ENCODE measurements at regions not wholly inside any gene's neighbourhood (a gene's known extent, or its start where the extent isn't known, plus 50 kb on each side); places are given as distances from the start of the nearest gene placed in this dataset.

GRCh38 chr5:67413721-67414120, 217.1 kb upstream of the CD180 start:
- H3K27ac Mint-ChIP-seq: no peak overlapping the region
- peaks cover 8% of the 10 kb centered on the region for H3K4me1 Mint-ChIP-seq
- no peak overlapping the region for H3K4me3 Mint-ChIP-seq

DNA sequence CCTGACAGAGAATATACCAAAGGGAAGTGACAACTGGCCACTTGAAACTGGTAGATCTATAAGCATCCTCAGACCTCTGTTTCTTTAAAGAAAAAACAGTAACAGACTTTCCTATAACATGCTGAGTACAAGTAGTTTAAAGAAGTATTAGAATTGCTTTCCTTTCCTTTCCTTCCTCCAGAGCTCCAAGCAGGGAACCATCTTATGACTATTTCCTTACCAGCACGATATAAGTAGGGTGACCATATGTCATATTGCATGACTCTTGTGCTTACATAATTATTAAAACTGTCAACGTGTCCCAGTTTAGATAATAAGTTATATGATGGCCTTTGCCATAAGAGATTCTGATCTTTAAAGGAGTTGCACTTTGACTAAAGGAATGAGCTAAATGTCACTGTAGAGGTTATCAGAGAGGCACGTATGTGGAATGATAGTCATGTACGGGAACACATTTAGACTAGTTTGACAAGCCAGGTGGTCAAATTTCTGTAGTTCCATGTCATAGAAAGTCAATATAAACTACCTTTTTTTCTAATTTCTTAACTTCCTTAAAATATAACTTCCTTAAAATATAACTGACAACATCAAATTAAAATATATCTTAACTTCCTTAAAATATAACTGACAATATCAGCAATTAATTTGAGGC, 212.7 kb upstream of the CD180 start:
- Mint-ChIP-seq H3K27me3 (peaks cover 6% of the 10 kb centered on the region), H3K27ac (no peak overlapping the region), H3K9me3 (no peaks in the 10 kb centered on the region), H3K36me3 (ENCODE audit: low read depth) (no peaks in the 10 kb centered on the region), H3K4me3 (no peak overlapping the region), H3K4me1 (no peaks in the 10 kb centered on the region)
- no peak for ATAC-seq (replicated peaks)

More at GRCh38 chr5:67413721-67414120, 217.1 kb upstream of the CD180 start:
- Mint-ChIP-seq H3K27me3 (peaks cover 3% of the 10 kb centered on the region), H3K9me3 (no peaks in the 10 kb centered on the region), H3K36me3 (ENCODE audit: low read depth) (no peaks in the 10 kb centered on the region)
- ATAC-seq (replicated peaks): no peak

DNA sequence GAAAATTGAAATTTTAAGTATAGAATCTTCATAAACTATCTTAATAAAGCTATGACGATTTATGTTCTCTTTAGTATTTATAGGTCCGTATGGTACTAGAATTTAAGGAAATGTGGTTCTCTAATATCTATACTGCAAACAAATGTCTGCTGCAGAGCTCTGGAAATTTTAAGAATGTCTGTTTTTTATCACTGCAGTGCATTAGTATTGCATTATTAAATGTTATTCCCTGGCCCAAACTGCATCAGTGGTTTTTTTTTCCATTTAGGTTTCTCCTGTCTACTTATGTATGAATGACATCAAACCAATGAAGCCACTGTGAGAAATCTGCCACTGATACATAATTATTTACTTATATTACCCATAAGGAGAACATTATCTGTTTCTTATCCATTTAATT, 211.4 kb upstream of the CD180 start:
- Mint-ChIP-seq H3K4me1 (no peaks in the 10 kb centered on the region), H3K9me3 (no peaks in the 10 kb centered on the region), H3K36me3 (ENCODE audit: low read depth) (no peaks in the 10 kb centered on the region), H3K27me3 (peaks cover 6% of the 10 kb centered on the region), H3K27ac (no peak overlapping the region), H3K4me3 (no peak overlapping the region)
- no peak for ATAC-seq (replicated peaks)

DNA sequence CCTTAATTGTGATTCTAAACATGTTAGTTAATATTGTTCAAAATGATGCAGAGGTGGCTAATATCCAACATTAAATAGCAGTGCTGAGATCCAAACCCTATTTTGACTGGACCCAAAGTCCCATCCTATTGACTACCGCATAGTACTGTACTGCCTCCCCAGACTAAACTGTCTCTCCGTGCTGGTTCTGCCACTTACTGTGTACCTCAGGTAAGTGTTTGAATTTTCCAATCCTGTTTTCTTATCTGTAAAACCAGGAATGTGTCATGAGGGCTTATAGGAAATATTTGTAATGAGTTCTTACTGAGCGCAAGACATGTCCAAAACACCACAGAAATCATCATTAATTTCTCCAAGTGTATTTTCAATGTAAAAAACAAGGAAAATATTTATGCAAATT, 209.2 kb upstream of the CD180 start:
- H3K4me3 Mint-ChIP-seq: no peak overlapping the region
- H3K4me1 Mint-ChIP-seq: no peaks in the 10 kb centered on the region
- no peaks in the 10 kb centered on the region for H3K36me3 Mint-ChIP-seq (ENCODE audit: low read depth)
- peaks cover 6% of the 10 kb centered on the region for H3K27me3 Mint-ChIP-seq
- H3K9me3 Mint-ChIP-seq: no peaks in the 10 kb centered on the region
- H3K27ac Mint-ChIP-seq: no peak overlapping the region
- ATAC-seq (replicated peaks): no peak

DNA sequence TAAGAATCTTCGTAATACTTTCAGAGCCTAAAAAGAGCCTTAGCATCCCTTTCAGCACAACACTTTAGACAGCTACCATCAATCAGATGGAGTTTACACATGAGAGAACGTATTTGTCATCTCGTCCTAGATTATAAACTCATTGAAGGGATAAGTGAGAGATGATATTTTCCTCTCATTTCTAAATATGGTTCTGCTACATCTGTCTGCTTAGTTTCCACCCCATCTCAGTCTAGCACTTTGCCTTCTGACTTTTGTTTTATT, 208.4 kb upstream of the CD180 start:
- Mint-ChIP-seq H3K27me3 (peaks cover 10% of the 10 kb centered on the region), H3K9me3 (no peaks in the 10 kb centered on the region), H3K27ac (no peak overlapping the region), H3K4me3 (no peak overlapping the region), H3K36me3 (ENCODE audit: low read depth) (no peaks in the 10 kb centered on the region), H3K4me1 (no peaks in the 10 kb centered on the region)
- no peak for ATAC-seq (replicated peaks)

- H3K4me3 Mint-ChIP-seq: no peak overlapping the region
- H3K36me3 Mint-ChIP-seq (ENCODE audit: low read depth): no peaks in the 10 kb centered on the region
- no peaks in the 10 kb centered on the region for H3K9me3 Mint-ChIP-seq
- ATAC-seq (replicated peaks): no peak
- H3K27me3 Mint-ChIP-seq: peaks cover 10% of the 10 kb centered on the region
- no peak overlapping the region for H3K27ac Mint-ChIP-seq
- no peaks in the 10 kb centered on the region for H3K4me1 Mint-ChIP-seq
Observed at GRCh38 chr5:67404256-67405100, 207.9 kb upstream of the CD180 start.

GRCh38 chr5:67402526-67402925, 205.9 kb upstream of the CD180 start:
- Mint-ChIP-seq H3K27me3 (peaks cover 4% of the 10 kb centered on the region), H3K4me3 (no peak overlapping the region), H3K27ac (no peak overlapping the region), H3K36me3 (ENCODE audit: low read depth) (no peaks in the 10 kb centered on the region), H3K9me3 (no peaks in the 10 kb centered on the region), H3K4me1 (no peaks in the 10 kb centered on the region)
- ATAC-seq (replicated peaks): no peak

GRCh38 chr5:67401172-67401571, 204.6 kb upstream of the CD180 start:
- peaks cover 4% of the 10 kb centered on the region for H3K27me3 Mint-ChIP-seq
- no peak overlapping the region for H3K4me3 Mint-ChIP-seq
- H3K4me1 Mint-ChIP-seq: no peaks in the 10 kb centered on the region
- no peaks in the 10 kb centered on the region for H3K9me3 Mint-ChIP-seq
- H3K27ac Mint-ChIP-seq: no peak overlapping the region
- ATAC-seq (replicated peaks): no peak
- H3K36me3 Mint-ChIP-seq (ENCODE audit: low read depth): no peaks in the 10 kb centered on the region

- no peaks in the 10 kb centered on the region for H3K36me3 Mint-ChIP-seq (ENCODE audit: low read depth)
- no peaks in the 10 kb centered on the region for H3K9me3 Mint-ChIP-seq
- H3K4me3 Mint-ChIP-seq: no peak overlapping the region
- H3K27me3 Mint-ChIP-seq: peaks cover 4% of the 10 kb centered on the region
- ATAC-seq (replicated peaks): no peak
- no peaks in the 10 kb centered on the region for H3K4me1 Mint-ChIP-seq
- no peak overlapping the region for H3K27ac Mint-ChIP-seq
Observed at GRCh38 chr5:67400752-67401151, 204.2 kb upstream of the CD180 start.

- H3K9me3 Mint-ChIP-seq: no peaks in the 10 kb centered on the region
- ATAC-seq (replicated peaks): no peak
- H3K36me3 Mint-ChIP-seq (ENCODE audit: low read depth): no peaks in the 10 kb centered on the region
- H3K27ac Mint-ChIP-seq: no peak overlapping the region
- H3K4me3 Mint-ChIP-seq: no peak overlapping the region
- H3K4me1 Mint-ChIP-seq: no peaks in the 10 kb centered on the region
- peaks cover 4% of the 10 kb centered on the region for H3K27me3 Mint-ChIP-seq
Observed at GRCh38 chr5:67395790-67396418, 199.3 kb upstream of the CD180 start.

DNA sequence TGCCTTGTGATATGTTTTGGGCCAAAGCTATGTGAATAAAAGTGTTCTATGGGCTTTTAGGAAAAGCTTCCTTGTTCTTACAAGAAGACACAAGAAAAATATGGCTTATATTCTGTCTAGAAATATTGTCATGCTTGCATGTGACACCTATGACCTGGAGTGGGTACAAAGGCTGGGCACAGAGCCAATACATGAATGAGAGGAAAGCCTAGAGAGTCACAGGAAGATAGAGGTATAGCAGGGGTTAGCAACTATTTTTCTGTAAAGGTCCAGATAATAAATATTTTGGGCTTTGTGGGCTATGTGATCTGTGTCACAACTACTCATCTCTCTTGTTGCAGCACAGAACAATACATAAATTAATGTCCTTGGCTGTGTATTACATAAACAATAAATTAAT, 196.6 kb upstream of the CD180 start:
- no peak for ATAC-seq (replicated peaks)
- H3K4me3 Mint-ChIP-seq: no peak overlapping the region
- no peaks in the 10 kb centered on the region for H3K4me1 Mint-ChIP-seq
- H3K27ac Mint-ChIP-seq: no peak overlapping the region
- no peaks in the 10 kb centered on the region for H3K9me3 Mint-ChIP-seq
- no peaks in the 10 kb centered on the region for H3K27me3 Mint-ChIP-seq
- H3K36me3 Mint-ChIP-seq (ENCODE audit: low read depth): no peaks in the 10 kb centered on the region

GRCh38 chr5:67390935-67391334, 194.3 kb upstream of the CD180 start:
- Mint-ChIP-seq H3K4me3 (no peak overlapping the region), H3K36me3 (ENCODE audit: low read depth) (no peaks in the 10 kb centered on the region), H3K9me3 (no peaks in the 10 kb centered on the region), H3K4me1 (no peaks in the 10 kb centered on the region), H3K27ac (no peak overlapping the region), H3K27me3 (no peaks in the 10 kb centered on the region)
- ATAC-seq (replicated peaks): no peak

GRCh38 chr5:67383451-67383850, 186.9 kb upstream of the CD180 start:
- Mint-ChIP-seq H3K9me3 (no peaks in the 10 kb centered on the region), H3K4me3 (no peak overlapping the region), H3K27ac (no peak overlapping the region), H3K36me3 (ENCODE audit: low read depth) (no peaks in the 10 kb centered on the region), H3K27me3 (peaks cover 3% of the 10 kb centered on the region), H3K4me1 (no peaks in the 10 kb centered on the region)
- ATAC-seq (replicated peaks): no peak

DNA sequence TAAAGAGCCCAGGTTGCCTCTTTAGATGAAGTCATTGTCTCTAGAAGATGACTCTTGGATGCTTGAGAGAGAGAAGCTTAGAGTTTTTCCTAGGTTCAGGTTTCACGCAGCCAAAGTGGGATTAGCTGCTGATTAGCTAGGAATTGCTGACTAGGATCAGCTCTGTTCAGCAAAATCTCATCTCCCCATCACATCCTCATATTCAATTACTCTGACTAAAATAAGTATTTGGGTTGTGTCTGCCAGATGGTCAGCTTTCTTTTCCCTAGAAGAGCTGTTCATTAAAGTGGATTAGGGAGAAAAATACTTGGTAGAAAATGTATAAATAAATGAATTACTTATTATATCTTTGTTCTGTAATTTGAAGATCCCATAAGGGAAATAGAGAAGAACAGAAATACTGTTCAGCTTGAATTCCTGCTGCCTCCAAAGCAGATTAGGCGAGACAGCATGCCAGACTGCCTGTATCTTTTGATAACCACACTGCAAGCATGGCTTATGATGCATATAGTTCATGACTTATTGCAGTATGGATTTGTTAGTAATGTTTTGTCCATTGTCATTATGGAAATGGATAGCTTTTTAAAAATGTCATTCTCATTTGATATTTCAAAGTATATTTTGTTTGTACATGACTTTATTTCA, 184.8 kb upstream of the CD180 start:
- Mint-ChIP-seq H3K9me3 (no peaks in the 10 kb centered on the region), H3K27me3 (peaks cover 3% of the 10 kb centered on the region), H3K27ac (no peak overlapping the region), H3K36me3 (ENCODE audit: low read depth) (no peaks in the 10 kb centered on the region), H3K4me3 (no peak overlapping the region), H3K4me1 (no peaks in the 10 kb centered on the region)
- no peak for ATAC-seq (replicated peaks)

GRCh38 chr5:67380431-67380830, 183.8 kb upstream of the CD180 start:
- no peaks in the 10 kb centered on the region for H3K9me3 Mint-ChIP-seq
- no peak overlapping the region for H3K27ac Mint-ChIP-seq
- no peaks in the 10 kb centered on the region for H3K4me1 Mint-ChIP-seq
- H3K27me3 Mint-ChIP-seq: peaks cover 3% of the 10 kb centered on the region
- ATAC-seq (replicated peaks): no peak
- H3K4me3 Mint-ChIP-seq: no peak overlapping the region
- no peaks in the 10 kb centered on the region for H3K36me3 Mint-ChIP-seq (ENCODE audit: low read depth)

Data from activated T-helper 17 cell treated with anti-CD3 and anti-CD28 coated beads, Interleukin-2, amount 50 U/mL, for 72 hours (primary cell).